GM21526 (cell line): ENCODE measurements at regions not wholly inside any gene's neighbourhood (a gene's known extent, or its start where the extent isn't known, plus 50 kb on each side); places are given as distances from the start of the nearest gene placed in this dataset.

ENCODE experiments used
- ATAC-seq: cut with Tn5 transposase; IDR thresholded peaks from one replicate; pipeline ENCODE4 v1.9.1; 2021; ENCODE audit warnings: moderate library complexity; ENCODE audit not compliant: unreplicated experiment, low FRiP score

- ATAC-seq, result no peak
These were observed 126.5 kb upstream of the JAG1 start for GRCh38 chr20:10800288-10800687.

GRCh38 chr20:10802236-10802635 lies 128.4 kb upstream of the JAG1 start:
- ATAC-seq, result no peak

DNA sequence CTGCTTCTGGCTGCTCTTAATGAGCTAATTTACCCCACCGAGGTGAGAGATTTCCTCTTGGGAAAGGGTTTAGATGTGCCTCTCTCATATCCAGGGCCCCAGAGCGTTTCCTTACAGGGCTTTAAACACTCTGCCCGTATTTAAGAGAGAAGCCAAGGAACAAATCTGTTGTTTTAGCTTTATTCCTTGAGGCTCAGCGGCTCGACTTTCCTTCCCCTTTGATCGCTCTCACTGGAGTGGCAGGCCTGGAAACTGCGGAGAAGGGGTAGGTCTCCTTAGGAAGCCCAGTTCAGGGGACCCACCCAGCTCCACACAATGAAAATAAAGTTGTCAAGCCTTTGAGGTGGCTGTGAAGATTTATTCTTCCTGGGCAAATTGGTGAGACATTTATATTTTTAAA lies 132.0 kb upstream of the JAG1 start:
- no peak for ATAC-seq

DNA sequence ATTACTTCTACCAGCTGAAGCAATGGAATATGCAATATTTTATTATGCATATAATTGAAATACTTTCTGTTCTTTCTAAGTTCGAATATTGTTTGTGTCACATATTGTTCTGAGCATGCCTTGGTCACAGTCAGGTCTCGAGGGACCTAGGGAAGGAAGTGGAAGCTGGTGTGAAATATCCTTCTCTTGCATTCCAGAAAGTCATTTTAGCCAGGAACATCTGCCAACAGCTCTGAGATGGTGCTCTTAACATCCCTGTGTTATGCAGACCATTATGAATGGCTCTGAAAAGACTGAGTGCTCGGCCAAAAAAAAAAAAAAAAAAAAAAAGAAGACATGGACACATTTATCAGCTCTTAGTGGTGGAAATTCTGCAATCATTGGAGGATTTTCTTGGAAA lies 132.7 kb upstream of the JAG1 start:
- no peak for ATAC-seq

DNA sequence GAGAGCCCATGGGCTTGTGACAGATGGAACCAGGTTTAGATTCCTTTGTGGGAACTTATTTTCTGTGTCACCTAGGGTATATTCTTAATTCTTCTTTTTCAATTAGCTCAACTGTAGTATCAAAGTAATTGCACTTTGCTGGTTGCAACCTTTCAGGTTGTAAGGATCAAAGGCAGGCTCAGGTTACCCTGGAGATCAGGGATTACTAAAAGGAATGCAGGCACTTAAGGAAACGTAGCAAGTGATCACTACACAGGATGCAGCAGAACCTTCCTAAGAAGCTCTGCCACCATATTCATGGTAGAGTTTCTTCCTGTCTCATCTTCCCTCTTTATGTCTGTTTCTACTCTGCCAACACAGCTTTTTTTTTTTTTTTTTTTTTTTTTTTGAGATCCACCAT lies 133.2 kb upstream of the JAG1 start:
- no peak for ATAC-seq

DNA sequence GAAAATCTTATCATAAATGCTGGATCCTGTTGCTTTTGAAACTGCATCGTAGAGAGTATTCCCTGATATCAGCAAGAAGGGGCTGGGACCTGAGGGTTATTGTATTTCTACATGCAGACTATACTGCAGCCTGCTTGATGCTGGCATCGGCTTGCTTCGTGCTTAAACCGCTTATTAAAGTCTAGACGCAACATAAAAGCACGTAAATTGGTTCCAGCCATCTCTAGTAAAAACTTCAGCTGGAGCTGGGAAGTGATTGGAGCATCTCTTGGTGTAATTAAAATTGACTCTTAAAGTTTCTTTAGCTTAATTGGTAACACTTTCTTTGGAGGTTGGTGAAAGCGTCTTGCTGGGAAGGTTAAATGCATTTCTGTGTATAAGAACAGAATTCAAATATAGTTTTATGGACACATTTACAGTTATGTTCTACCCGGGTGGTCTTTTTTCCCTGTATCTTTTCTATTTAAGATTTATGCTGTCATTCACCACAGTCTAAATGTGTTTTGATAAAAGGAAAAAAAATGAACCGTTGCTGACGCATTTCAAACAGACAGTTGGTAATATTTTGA lies 139.0 kb upstream of the JAG1 start:
- no peak for ATAC-seq

DNA sequence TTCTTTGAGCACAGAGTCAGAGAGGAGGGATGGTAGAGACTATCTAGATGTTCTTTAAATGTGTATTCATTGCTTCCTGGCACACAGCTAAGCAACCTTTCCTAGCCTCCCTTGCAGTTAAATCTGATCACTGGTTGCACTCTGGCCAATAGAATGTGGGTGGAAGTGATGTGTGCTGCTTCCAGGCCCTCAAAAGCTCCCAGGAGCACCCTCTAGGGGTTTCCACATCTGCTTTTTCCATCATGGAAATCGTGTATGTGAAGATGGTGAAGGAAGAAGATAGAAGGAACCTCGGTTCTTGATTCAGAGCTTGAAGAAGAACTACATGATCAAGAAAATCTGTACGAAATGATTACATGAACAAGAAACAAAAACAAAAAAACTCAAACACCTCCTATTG lies 149.8 kb upstream of the JAG1 start:
- no peak for ATAC-seq

DNA sequence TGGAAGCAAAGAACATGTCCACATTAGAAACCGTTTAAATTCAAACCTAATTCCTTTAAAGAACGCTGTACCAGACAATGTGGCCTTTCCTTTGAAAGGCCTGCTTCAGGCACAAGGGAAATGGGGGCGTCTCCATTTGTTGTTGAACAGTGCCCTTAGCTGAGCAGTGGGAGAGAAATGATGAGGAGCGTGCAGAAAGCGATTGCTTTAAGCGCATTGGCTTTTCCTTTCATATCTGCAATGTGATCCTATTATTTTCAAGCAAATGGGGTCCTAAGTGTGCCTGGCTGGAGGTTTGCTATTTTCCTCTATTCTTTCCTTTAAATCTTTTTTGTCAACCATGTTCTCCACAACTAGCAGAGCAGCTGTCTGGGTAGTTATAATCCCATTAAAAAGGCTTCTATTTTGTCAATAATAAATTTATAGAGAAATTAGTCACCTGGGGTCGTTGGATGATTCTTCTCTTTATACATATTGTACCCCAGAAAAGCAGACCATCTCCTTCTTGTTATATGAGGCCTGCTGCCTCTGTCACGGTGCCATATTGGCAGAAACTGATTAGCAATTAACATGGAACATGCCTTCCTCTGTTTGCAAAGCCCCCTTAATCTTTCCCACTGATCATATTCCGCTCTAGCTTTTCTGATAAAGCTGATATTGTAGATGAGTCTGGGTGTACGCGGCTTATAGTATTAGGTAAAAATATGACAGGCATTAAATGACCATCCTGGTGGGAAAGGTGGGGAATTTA lies 151.1 kb upstream of the JAG1 start:
- no peak for ATAC-seq

DNA sequence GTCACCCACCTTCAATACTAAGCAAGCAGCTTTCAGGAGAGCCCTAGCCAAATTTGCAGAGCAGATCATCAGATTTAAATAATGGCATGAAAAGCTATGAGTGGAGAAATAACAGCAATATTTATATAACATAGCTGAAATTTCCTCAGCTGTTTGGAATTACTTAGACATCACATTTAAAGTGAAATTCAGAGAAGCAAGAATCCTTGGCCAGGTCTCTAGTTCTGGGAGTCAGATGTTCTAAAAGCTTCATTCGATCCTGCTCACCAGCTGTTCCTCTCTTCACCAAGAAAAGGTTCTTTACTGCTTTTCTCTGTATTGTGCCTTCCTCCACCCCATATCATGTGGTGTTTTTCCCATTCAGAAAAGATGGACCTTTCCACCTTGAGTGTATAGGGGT lies 152.3 kb upstream of the JAG1 start:
- no peak for ATAC-seq

DNA sequence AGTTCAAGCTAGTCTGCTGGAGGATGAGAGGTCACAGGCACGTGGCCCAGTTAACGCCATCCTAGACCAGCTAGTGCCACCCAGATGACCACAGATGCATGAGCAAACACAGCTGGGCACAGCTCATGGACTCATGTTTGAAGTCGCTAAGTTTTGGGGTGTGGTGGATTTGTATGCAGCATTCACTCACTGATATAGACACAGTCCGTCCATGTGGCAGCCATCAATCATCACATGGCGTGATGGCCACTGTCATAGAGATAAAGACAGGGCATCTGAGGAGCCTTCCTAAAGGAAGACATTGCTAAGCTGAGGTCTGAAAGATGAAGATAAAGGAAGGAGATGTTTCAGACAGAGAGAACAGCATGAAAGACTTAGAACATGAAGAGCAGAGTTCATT lies 154.4 kb upstream of the JAG1 start:
- ATAC-seq, result no peak

- ATAC-seq, result no peak
These were observed 158.3 kb upstream of the JAG1 start for GRCh38 chr20:10832141-10832540.

DNA sequence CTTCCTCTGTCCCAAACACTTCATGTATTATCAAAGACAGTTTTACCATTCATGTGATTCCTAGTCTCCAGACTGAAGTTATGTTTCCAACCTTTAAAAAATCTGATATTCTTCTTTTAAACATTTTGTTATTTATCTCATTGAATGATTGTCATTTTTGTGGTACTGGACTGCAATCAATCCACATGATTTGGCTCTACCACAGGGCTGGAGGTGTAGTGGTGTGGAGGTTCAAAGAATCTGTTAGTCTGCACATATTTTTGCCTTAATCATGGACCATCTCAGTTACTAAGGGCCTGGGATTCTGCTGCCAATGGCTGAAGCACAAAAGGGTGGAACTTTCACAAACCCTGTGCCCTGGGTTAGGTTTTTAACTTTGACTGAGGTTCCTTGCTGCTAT lies 164.1 kb upstream of the JAG1 start:
- no peak for ATAC-seq

DNA sequence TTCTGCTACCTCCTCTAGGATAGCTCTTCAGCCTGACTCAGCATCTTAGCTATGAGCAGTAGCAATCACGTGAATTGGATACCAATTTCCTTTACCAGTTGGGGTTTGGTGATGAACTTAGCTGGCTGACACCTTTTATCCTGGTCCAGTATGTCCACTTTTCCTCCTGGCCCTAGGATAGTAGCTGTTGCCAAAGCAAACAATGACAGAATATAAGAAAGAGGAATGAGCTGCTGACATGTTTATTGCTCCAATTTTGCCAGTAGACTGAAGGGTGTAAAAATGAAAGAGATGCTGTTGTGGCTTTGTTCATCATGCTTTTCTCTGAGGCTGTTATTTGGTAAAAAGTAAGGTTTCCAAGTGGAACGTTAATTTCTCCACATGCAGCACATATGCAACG lies 168.3 kb upstream of the JAG1 start:
- no peak for ATAC-seq

DNA sequence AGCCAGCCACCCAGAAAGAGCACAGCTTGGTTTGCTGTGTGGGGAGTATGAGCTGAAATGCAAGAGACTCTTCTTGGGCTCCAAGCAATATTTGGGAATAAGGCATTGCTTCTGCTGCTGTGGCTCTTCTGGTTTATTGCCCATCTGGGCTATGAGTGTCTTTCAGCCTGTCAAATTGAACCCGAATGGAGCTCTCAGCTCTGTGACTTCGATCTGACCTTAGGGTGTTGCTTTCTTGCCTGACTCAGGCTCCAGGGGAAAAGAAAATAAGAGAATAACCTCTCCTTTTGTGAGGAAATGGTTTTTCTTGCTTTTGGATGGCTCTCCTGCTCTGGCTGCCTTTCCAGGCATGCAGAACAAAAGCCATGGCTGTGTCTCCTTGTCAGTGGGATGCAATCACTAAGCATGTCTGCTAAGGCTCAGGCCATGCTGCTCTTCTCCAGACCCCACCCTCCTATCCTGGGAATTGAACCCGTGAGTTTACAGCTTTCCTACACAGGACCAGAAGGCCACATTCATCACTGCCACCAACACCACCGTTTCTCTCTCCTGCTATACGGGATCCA lies 169.4 kb upstream of the JAG1 start:
- ATAC-seq, result no peak

GRCh38 chr20:10846766-10847165 lies 173.0 kb upstream of the JAG1 start:
- ATAC-seq, result no peak

DNA sequence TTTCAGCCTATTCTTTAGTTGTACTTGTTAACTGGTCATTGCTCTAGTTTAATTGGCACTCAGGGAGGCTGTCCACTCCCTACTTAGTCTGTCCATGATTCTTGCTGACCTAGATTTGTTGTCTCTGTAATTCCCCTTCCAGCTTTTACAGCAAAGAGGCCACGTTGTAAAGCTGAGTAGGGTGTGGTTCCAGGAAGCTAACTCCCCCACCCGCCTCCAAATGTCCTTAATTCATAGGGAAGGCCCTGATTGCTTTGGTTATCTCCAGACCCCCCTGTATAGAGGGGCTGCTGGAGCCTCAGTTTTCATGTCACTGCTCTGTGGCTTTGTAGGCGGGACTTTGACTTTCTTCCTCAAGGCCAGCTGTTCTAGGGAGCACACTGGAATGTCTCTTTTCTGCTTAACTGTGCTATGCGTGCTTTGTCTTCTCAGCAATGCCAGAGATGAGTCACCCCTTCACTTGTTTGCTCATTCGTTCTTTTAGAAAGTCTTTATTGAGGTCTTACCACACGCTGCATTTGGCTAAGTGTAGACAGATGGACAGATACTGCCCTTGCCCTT lies 175.1 kb upstream of the JAG1 start:
- ATAC-seq, result no peak

- ATAC-seq, result no peak
These were observed 179.4 kb upstream of the JAG1 start for GRCh38 chr20:10853176-10853575.

DNA sequence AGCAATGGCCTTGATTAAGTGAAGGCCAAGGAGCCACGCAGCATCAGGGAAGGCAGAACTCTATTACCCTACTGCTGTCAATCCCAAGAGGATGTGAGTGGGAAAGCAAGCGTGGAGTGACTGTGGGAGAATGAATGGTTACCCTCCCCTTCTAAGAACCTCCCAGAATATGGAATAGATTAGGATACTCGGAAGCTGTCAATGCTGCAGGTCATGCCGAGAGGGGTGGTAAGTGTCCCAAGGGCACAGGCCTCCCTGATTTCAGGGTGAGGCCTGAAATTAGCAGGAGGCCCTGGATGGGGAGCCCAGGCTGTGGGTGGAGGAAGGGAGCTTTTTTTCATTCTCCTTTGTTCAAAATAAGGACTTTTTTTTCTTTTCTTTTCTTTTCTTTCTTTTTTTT lies 179.9 kb upstream of the JAG1 start:
- no peak for ATAC-seq

DNA sequence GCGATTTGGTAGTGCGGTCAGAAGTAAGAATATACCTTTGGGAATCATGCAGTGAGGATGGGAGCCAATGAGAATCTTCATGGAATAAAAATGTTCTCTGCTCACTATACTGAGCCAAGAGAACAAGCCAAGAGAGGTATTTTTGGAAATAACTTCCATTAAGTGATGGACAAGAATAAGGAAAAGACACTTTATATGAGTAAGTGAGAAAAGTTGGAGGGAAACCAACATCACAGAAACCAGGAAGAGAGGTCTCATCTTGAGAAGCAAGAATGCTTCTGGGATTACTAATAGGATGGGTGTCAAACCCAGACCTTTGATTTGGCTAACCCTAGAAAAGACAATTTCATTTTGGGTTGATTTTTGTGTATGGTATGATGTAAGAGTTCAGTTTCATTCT lies 181.2 kb upstream of the JAG1 start:
- ATAC-seq, result no peak

DNA sequence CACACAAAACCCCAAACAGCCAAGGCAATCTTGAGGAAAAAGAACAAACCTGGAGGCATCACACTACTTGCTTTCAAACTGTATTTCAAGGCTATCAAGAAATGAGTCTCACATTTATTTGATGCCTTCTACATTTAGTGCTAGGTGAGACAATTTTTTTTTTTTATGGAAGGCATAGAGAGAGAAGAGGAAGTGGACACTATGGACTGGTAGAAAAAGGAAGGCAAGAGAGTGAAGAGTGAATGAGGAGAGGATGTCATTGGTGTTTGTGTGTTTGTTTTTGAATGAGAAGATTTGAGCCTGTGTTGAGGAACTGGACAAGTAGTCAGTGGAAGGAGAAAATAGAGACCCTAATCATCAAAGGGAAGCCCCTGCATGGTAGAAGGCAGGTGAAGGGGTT lies 182.0 kb upstream of the JAG1 start:
- ATAC-seq, result no peak

DNA sequence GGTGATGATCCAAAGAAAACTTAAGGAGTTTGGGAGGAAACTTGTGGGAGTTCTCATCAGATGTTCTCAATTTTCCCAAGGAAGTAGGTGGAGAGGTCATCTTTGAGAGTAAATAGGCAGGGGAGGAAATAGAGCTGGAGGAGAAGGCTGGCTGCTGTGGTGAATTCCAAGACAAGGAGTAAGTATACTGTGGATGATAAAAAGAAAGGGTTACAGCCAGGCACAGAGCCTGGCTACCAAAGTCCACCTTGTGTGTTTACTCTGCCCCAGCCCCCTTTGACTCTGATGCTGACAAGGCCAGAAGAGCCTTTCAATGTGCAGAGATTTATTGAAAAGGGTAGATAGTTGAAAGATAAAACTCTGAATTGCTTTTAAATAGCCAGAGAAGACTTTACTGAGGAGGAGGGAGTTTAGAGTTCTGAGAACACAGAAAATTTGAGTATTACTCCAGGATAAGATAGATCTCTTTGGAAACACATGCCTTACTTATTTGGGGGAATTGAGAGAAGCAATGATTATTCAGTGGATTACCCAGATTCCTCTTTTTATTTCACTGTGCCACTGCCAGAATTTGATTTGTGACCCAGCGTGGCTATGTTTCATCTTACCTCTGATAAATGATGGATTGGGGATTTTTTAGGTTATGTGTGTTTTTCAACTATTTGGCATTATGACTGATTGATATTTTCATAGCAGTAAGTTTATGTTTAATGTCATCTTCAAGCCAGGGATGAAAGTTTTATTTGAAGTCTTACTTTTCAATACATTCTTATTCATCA lies 182.6 kb upstream of the JAG1 start:
- no peak for ATAC-seq
